GM18873 (cell line): ENCODE measurements at regions not wholly inside any gene's neighbourhood (a gene's known extent, or its start where the extent isn't known, plus 50 kb on each side); places are given as distances from the start of the nearest gene placed in this dataset.
A peak's percentile ranks its signal among the peaks of the same experiment; 100 is the strongest.

Experiments
- ATAC-seq: cut with Tn5 transposase; IDR thresholded peaks from one replicate; pipeline ENCODE4 v1.9.1; 2021; ENCODE audit warnings: mild to moderate bottlenecking, moderate library complexity, moderate number of reproducible peaks; ENCODE audit not compliant: unreplicated experiment, low FRiP score

GRCh38 chr10:3872712-3873329, 87.8 kb upstream of the KLF6 start:
- no peak for ATAC-seq

DNA sequence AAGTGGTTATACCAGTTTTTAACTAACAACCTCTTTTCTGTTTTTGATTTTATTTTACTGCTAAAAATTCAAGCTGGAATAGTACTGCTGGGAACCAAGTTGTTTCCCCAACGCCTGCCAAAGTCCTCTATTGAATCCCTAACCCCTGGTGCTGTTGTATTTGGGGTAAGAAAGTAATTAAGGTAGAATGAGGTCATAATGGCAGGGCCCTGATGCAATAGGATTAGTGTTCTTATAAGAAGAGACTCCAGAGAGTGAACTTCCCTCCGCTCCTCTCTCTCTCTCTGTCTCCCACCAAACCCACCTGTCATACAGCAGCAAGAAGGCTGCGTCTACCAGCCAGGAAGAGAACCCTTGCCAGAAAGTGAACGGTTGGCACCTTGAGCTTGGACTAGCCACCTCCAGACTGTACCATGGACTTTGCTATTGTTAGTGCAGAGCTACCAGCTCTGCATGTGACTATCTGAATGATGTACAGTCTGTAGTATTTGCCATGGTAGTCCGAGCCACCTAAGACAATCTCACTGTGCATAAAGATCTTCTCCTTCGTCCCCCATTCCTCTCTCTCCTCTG, 86.5 kb upstream of the KLF6 start:
- no peak for ATAC-seq

DNA sequence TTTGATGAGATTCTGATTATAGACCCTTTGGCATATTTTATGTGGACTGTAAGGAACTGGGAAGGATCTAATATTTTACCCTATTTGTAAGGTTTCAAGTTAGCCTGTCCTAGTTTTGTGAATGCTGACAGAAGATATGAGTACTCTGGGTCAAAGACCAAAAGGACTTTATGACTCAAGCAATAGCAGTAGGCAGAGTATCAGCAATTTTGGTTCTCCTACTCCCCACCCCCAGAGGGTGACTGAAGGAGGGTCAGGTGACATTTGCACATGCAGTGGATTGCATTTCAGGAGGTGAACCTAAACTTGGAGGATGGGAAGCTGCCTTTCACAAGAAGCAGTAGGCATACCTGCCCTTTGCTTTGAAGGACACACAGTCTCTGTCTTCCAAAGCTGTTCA, 84.0 kb upstream of the KLF6 start:
- no peak for ATAC-seq

DNA sequence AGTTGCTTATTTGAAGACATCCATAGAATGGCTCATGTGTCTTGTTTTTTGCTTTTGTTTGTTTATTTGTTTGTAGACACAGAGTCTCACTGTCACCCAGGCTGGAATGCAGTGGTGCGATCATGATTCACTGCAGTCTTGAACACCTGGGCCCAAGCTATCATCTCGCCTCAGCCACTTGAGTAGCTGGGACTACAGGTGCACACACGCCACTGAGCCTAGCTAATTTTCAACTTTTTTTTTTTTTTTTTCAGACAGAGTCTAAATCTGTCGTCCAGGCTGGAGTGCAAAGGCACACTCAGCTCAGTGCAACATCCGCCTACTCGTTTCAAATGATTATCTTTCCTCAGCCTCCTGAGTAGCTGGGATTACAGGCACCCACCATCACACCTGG, 83.3 kb upstream of the KLF6 start:
- ATAC-seq = no peak

GRCh38 chr10:3867454-3868270, 82.7 kb upstream of the KLF6 start:
- no peak for ATAC-seq

- ATAC-seq = no peak
Observed at GRCh38 chr10:3866332-3866731, 81.3 kb upstream of the KLF6 start.

DNA sequence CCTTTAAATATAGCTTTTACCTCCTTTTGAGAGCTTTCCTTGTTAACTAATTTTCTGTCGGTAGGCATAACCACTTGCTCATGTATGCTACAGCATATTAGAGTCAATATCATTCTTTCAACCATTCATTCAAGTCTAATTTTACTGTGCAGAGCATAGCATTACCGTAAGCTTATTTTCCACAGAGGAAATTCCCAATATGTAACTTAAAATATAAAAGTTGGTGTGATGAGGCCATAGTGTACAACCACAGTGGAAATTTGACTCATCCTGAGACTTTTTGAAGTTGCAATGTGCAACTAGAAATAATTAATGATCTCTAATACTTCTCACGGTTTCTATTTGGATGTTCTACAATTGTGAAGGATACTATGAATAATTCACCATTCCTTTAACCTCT, 80.6 kb upstream of the KLF6 start:
- ATAC-seq = peak; percentile 35

- ATAC-seq = no peak
Observed at GRCh38 chr10:3861795-3862194, 76.8 kb upstream of the KLF6 start.

DNA sequence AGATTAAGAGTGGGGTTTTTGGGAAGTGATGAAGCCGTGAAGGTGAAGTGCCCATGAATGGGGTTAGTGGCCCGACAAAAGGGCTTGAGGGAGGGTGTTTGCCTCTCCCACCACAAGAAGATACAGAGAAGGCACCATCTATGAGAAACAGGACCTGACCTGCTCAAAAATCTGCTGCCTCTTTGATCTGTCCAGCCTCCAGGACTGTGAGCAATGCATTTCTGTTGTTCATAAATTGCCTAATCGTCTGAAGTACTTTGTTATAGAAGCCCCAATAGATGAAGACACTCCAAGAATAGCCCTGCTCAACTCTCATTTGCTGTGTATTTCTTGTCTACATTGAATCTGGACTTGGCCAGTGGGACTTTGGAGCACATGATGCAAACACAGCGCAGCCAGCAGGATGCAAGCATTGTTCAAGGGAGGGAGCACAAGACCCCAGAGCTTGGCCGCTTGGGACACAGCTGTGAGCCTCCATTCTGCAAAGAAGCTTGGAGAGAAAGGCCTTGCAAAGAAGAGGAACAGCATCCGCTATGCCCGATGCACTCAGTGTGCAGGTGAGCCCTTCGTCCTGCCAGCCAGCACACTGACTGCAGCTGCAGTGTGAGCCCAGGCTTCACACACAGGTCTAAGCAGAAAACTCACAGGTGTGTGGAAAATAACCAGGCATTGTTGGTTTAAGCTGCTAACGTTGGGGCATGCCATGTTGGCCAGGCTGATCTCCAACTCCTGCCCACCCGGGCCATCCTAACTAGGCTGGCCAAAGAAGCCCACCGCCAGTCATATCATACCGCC, 73.2 kb upstream of the KLF6 start:
- ATAC-seq = no peak

- no peak for ATAC-seq
Observed at GRCh38 chr10:3857318-3857717, 72.3 kb upstream of the KLF6 start.

DNA sequence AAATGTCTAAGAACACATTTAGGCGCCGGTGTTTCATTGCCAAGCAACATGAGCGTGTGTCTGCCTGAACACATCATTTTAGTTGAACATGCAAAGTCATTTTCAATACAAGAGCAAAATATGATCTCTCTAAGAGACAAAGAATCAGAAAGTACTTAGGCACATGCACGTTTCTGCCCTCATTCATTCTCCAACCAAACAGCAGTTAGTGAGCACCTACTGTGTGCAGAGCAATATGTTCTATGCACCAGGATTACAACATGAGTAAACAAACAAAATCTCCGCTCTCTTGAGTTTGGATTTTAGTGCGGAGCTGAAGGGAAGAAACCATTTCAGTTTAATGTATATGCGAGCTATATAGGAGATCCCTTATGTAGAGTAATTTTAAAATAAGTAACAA, 71.6 kb upstream of the KLF6 start:
- ATAC-seq = no peak

DNA sequence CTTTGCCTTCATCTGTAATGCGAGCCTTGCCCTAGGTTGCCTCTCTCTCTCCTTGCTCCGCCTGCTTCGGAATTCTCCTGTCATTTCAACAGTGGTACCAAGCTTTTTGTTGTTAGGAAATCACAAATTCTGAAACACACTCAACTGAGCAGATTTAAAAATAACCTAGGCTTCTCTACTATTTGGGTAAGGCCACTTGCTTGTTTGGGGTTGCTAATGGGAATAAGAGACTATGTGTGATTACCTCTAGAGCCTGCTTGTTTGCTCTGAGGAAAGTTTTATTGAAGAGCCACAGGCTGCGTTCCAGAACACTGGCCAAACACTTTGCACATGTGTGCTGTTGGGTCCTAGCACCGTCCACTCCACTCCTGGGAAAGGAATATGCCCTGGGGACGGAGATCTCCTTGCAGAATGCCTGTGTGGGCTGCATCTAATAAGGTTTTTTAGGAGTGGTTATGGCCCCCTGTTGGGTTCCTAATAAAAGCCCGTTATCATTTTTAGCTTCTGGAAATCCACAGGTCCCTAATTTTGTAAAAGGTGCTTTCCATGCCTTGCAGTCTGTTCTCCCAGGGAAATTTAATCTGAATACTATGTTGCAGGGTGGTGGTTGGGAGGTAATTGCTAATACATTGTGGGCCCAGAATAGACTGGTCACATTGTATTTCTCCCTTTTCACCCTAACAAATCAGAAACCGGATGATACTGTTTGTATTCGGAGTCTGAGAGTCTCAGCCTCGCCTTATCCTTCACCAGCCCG, 68.7 kb upstream of the KLF6 start:
- no peak for ATAC-seq

DNA sequence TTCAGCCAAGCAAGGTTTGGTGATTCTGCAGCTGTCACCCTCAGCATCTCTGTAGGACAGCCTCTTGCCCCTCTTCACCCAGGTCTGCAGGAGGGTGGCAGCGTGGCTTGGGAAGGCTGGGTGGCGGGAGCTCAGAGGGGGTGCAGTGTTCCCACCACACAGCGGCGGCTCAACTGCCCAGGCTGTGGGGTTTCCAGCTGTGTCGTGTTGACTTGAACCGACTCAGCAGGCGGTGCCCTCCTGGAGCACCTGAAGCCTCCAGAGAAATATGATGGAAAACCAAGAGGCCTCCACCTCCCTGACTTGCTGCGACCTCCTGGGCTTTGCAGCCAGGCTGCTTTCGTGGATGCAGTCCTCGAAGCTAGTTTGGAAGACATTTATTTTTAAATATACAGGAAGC, 68.0 kb upstream of the KLF6 start:
- no peak for ATAC-seq

- ATAC-seq = peak; percentile 87
Observed at GRCh38 chr10:3852147-3852904, 67.3 kb upstream of the KLF6 start.

GRCh38 chr10:3850999-3851937, 66.3 kb upstream of the KLF6 start:
- ATAC-seq = no peak

DNA sequence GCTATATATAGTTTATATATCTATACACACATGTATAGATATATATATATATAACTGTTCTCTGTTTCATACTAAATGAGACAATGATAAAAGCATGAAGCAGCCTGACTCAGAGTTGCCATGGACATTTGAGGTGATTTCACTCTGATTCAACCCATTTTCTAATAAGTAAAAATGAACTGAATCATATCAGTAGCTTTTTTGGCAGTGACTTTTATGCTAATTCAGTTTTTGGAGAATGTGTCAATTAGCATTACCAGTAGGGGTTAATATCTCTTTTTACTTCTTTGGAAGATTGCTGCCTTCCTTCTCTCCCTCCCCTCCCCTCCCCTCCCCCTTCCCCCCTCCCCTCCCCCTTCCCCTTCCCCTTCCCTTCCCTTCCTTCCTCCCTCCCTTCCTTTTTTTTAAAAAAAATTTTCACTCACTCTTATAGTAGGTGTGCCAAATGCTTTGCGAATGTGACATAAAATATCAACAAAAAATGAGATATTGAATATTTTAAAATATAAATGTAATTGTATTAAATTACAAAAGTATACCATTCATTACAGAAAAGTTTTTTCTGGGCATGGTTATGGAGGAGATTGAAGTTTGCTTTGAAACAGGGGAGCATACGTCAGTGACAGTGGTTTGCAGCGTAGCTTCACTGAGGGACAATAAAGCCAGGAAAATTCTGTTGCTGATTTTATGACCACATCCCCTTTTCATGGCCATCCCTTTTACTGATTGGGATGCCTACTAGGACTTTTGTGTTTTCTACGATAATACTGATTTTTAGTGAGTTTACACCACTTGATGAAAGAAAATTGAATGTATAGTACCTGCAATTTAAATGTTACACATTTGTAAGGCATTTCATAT, 64.0 kb upstream of the KLF6 start:
- no peak for ATAC-seq

DNA sequence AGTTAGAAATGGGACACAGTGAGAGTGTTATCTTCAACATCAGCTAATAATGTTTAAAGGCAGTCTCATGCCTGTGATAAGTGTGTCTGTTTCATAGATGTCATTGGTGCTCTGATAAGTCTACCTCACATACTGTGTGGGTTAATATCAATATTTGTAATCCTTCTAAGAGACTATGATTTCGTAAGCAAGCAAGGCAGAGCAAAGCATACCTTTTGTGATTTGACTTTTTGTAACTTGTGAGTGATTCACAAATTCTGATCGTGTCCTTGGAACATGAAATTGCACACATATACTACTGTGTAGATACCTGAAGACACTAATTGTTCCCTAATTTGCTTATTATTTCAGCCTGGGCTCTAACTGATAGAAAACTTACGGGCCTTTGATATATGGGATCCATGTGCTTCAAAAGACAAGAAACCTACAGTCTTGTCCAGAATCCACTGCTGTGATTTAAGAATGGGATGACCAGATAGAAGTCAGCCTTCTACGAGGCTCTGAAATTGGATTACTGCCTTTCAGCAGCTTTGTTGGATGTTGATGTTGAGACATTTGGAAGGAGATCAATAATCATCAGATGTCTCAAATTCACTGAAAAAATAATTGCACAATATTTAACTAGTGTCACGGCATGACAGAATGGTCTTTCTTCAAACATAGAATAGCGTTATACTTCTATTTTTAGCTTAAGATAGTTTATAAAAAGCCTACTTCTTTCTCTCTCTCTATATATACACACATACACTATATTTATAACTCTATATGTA, 63.2 kb upstream of the KLF6 start:
- no peak for ATAC-seq
